HEK293 (cell line): ENCODE measurements at regions not wholly inside any gene's neighbourhood (a gene's known extent, or its start where the extent isn't known, plus 50 kb on each side); places are given as distances from the start of the nearest gene placed in this dataset.

Experiments used
- OVOL3 ChIP-seq: fragments of 450-650 bp; formaldehyde crosslinking; IDR thresholded peaks from 2 replicates; pipeline ENCODE4 v1.5.1; 2016; ENCODE audit warnings: missing biosample characterization, missing genetic modification characterization
- PRDM1 ChIP-seq: fragments of 450-650 bp; formaldehyde crosslinking; IDR thresholded peaks from 2 replicates; pipeline ENCODE4; 2016; ENCODE audit warnings: missing biosample characterization, missing genetic modification characterization
- ZBTB1 ChIP-seq: fragments of 450-650 bp; formaldehyde crosslinking; IDR thresholded peaks from 2 replicates; pipeline ENCODE4 v1.5.1; 2016; ENCODE audit warnings: missing biosample characterization, missing genetic modification characterization
- ZEB2 ChIP-seq: fragments of 450-650 bp; formaldehyde crosslinking; IDR thresholded peaks from 2 replicates; pipeline ENCODE4 v1.5.1; 2016; ENCODE audit warnings: missing biosample characterization, missing genetic modification characterization
- ZFP37 ChIP-seq: fragments of 450-650 bp; formaldehyde crosslinking; IDR thresholded peaks from 2 replicates; pipeline ENCODE4 v1.5.1; 2016; ENCODE audit warnings: missing biosample characterization, missing genetic modification characterization
- ZNF624 ChIP-seq: fragments of 450-650 bp; formaldehyde crosslinking; IDR thresholded peaks from 2 replicates; pipeline ENCODE4 v1.5.1; 2017; ENCODE audit warnings: missing biosample characterization, missing genetic modification characterization
- ZNF747 ChIP-seq: fragments of 450-650 bp; formaldehyde crosslinking; IDR thresholded peaks from 2 replicates; pipeline ENCODE4 v1.5.1; 2016; ENCODE audit warnings: missing biosample characterization, missing genetic modification characterization
- TF ChIP-seq, protein P1 (sequence below): fragments of 450-650 bp; formaldehyde crosslinking; IDR thresholded peaks from 2 replicates; pipeline ENCODE4 v1.5.1; 2016; ENCODE audit warnings: missing biosample characterization, missing genetic modification characterization
- TF ChIP-seq, protein P2 (sequence below): fragments of 450-650 bp; formaldehyde crosslinking; IDR thresholded peaks from 2 replicates; pipeline ENCODE4 v1.5.1; 2016; ENCODE audit warnings: missing biosample characterization, missing genetic modification characterization
- TF ChIP-seq, protein P3 (sequence below): fragments of 450-650 bp; IDR thresholded peaks from 2 replicates; pipeline ENCODE4 v1.5.1; 2018; ENCODE audit warnings: missing biosample characterization, missing genetic modification characterization
- TF ChIP-seq, protein P4 (sequence below): fragments of 450-650 bp; formaldehyde crosslinking; IDR thresholded peaks from 2 replicates; pipeline ENCODE4 v1.5.1; 2016; ENCODE audit warnings: missing biosample characterization, missing genetic modification characterization

DNA sequence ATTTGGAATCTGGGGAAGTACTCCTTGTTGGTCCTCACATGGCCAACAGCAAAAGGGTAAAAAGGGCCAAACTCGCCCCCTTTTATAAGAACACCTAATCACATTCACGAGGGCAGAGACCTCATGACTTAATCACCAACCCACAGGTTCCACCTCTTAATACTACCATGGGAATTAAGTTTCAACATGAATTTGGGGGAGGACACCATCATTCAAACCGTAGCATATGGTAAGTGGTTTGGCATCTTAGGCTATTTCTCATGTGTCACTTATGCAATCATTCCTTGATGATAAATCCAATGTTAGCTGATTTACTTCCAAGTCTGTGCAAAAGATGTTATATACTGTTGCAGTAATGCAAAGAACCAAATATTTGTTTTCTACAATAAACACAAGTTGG, 302.9 kb upstream of the FAM241A start:
- TF ChIP-seq ZEB2, result no peak
- TF ChIP-seq, protein P1, sequence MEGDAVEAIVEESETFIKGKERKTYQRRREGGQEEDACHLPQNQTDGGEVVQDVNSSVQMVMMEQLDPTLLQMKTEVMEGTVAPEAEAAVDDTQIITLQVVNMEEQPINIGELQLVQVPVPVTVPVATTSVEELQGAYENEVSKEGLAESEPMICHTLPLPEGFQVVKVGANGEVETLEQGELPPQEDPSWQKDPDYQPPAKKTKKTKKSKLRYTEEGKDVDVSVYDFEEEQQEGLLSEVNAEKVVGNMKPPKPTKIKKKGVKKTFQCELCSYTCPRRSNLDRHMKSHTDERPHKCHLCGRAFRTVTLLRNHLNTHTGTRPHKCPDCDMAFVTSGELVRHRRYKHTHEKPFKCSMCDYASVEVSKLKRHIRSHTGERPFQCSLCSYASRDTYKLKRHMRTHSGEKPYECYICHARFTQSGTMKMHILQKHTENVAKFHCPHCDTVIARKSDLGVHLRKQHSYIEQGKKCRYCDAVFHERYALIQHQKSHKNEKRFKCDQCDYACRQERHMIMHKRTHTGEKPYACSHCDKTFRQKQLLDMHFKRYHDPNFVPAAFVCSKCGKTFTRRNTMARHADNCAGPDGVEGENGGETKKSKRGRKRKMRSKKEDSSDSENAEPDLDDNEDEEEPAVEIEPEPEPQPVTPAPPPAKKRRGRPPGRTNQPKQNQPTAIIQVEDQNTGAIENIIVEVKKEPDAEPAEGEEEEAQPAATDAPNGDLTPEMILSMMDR (tag by site-specific recombination), result no peak
- no peak for TF ChIP-seq PRDM1 (tag by site-specific recombination)
- TF ChIP-seq, protein P2, sequence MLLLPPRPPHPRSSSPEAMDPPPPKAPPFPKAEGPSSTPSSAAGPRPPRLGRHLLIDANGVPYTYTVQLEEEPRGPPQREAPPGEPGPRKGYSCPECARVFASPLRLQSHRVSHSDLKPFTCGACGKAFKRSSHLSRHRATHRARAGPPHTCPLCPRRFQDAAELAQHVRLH (tag by site-specific recombination), result no peak
- no peak for TF ChIP-seq ZBTB1
- no peak for TF ChIP-seq OVOL3 (tag by site-specific recombination)
- TF ChIP-seq, protein P3, sequence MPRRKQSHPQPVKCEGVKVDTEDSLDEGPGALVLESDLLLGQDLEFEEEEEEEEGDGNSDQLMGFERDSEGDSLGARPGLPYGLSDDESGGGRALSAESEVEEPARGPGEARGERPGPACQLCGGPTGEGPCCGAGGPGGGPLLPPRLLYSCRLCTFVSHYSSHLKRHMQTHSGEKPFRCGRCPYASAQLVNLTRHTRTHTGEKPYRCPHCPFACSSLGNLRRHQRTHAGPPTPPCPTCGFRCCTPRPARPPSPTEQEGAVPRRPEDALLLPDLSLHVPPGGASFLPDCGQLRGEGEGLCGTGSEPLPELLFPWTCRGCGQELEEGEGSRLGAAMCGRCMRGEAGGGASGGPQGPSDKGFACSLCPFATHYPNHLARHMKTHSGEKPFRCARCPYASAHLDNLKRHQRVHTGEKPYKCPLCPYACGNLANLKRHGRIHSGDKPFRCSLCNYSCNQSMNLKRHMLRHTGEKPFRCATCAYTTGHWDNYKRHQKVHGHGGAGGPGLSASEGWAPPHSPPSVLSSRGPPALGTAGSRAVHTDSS (tag by site-specific recombination), result no peak
- no peak for TF ChIP-seq ZFP37 (tag by site-specific recombination)
- TF ChIP-seq, protein P4, sequence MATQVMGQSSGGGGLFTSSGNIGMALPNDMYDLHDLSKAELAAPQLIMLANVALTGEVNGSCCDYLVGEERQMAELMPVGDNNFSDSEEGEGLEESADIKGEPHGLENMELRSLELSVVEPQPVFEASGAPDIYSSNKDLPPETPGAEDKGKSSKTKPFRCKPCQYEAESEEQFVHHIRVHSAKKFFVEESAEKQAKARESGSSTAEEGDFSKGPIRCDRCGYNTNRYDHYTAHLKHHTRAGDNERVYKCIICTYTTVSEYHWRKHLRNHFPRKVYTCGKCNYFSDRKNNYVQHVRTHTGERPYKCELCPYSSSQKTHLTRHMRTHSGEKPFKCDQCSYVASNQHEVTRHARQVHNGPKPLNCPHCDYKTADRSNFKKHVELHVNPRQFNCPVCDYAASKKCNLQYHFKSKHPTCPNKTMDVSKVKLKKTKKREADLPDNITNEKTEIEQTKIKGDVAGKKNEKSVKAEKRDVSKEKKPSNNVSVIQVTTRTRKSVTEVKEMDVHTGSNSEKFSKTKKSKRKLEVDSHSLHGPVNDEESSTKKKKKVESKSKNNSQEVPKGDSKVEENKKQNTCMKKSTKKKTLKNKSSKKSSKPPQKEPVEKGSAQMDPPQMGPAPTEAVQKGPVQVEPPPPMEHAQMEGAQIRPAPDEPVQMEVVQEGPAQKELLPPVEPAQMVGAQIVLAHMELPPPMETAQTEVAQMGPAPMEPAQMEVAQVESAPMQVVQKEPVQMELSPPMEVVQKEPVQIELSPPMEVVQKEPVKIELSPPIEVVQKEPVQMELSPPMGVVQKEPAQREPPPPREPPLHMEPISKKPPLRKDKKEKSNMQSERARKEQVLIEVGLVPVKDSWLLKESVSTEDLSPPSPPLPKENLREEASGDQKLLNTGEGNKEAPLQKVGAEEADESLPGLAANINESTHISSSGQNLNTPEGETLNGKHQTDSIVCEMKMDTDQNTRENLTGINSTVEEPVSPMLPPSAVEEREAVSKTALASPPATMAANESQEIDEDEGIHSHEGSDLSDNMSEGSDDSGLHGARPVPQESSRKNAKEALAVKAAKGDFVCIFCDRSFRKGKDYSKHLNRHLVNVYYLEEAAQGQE, result no peak
- no peak for TF ChIP-seq ZNF624 (tag by site-specific recombination)
- TF ChIP-seq ZNF747 (tag by site-specific recombination), result no peak
